ENCODE measurements at regions not wholly inside any gene's neighbourhood (a gene's known extent, or its start where the extent isn't known, plus 50 kb on each side); places are given as distances from the start of the nearest gene placed in this dataset.

GRCh38 chr6:133583907-133584427 lies 304.9 kb upstream of the TCF21 start:
- DNase-seq (ENCODE audit: low read depth) = no peak

- DNase-seq (ENCODE audit: low read depth) = no peak
Observed at GRCh38 chr6:133584823-133585222, 304.1 kb upstream of the TCF21 start.

- DNase-seq (ENCODE audit: low read depth) = no peak
Observed at GRCh38 chr6:133585978-133586377, 302.9 kb upstream of the TCF21 start.

- no peak for DNase-seq (ENCODE audit: low read depth)
Observed at GRCh38 chr6:133587546-133588160, 301.3 kb upstream of the TCF21 start.

- no peak for DNase-seq (ENCODE audit: low read depth)
Observed at GRCh38 chr6:133590196-133590595, 298.7 kb upstream of the TCF21 start.

- no peak for DNase-seq (ENCODE audit: low read depth)
Observed at GRCh38 chr6:133590814-133591213, 298.1 kb upstream of the TCF21 start.

GRCh38 chr6:133591275-133591674 lies 297.6 kb upstream of the TCF21 start:
- no peak for DNase-seq (ENCODE audit: low read depth)

- no peak for DNase-seq (ENCODE audit: low read depth)
Observed at GRCh38 chr6:133594652-133595110, 294.2 kb upstream of the TCF21 start.

- no peak for DNase-seq (ENCODE audit: low read depth)
Observed at GRCh38 chr6:133595111-133595761, 293.7 kb upstream of the TCF21 start.

- DNase-seq (ENCODE audit: low read depth) = no peak
Observed at GRCh38 chr6:133606852-133607251, 282.1 kb upstream of the TCF21 start.

- no peak for DNase-seq (ENCODE audit: low read depth)
Observed at GRCh38 chr6:133608620-133609019, 280.3 kb upstream of the TCF21 start.

GRCh38 chr6:133609415-133610226 lies 279.3 kb upstream of the TCF21 start:
- DNase-seq (ENCODE audit: low read depth) = no peak

GRCh38 chr6:133610227-133610840 lies 278.6 kb upstream of the TCF21 start:
- DNase-seq (ENCODE audit: low read depth) = no peak

- no peak for DNase-seq (ENCODE audit: low read depth)
Observed at GRCh38 chr6:133610971-133611370, 277.9 kb upstream of the TCF21 start.

- DNase-seq (ENCODE audit: low read depth) = no peak
Observed at GRCh38 chr6:133612459-133612858, 276.5 kb upstream of the TCF21 start.

GRCh38 chr6:133613211-133613610 lies 275.7 kb upstream of the TCF21 start:
- DNase-seq (ENCODE audit: low read depth) = no peak

- no peak for DNase-seq (ENCODE audit: low read depth)
Observed at GRCh38 chr6:133621751-133622150, 267.2 kb upstream of the TCF21 start.

GRCh38 chr6:133623065-133623464 lies 265.8 kb upstream of the TCF21 start:
- no peak for DNase-seq (ENCODE audit: low read depth)

GRCh38 chr6:133623621-133624020 lies 265.3 kb upstream of the TCF21 start:
- no peak for DNase-seq (ENCODE audit: low read depth)

- DNase-seq (ENCODE audit: low read depth) = no peak
Observed at GRCh38 chr6:133626096-133626666, 262.7 kb upstream of the TCF21 start.

GRCh38 chr6:133629970-133630369 lies 258.9 kb upstream of the TCF21 start:
- DNase-seq (ENCODE audit: low read depth) = no peak

- DNase-seq (ENCODE audit: low read depth) = no peak
Observed at GRCh38 chr6:133630651-133631050, 258.3 kb upstream of the TCF21 start.

All from stimulated activated CD8-positive, alpha-beta memory T cell treated with anti-CD3 and anti-CD28 coated beads, Interleukin-15, amount 100 ng/mL, for 1 hour (primary cell).